ENCODE measurements at regions not wholly inside any gene's neighbourhood (a gene's known extent, or its start where the extent isn't known, plus 50 kb on each side); places are given as distances from the start of the nearest gene placed in this dataset.

- no peaks in the 10 kb centered on the region for H3K9me2 ChIP-seq (ENCODE audit: insufficient read depth, low read length)
- CTCF ChIA-PET (ENCODE audit: unreplicated experiment): no interaction called here
- no peaks in the 10 kb centered on the region for H4K20me1 ChIP-seq (ENCODE audit: insufficient read depth, low read length)
- POLR2A ChIA-PET: interaction anchor here (0.6 kb wide), 1 partner anchor 87 kb away, joined by 3 read pairs; no protein-coding TSS in a partner anchor
- H3K4me1 ChIP-seq (ENCODE audit: insufficient read depth, low read length, poor library complexity, severe bottlenecking): no peaks in the 10 kb centered on the region
- no peak for TF ChIP-seq CTCF (conservative IDR thresholded peaks at IDR 0.05; ENCODE audit: low read length)
- no peak for TF ChIP-seq EZH2phosphoT487 (IDR thresholded peaks at IDR 0.05; ENCODE audit: borderline replicate concordance, low read depth, low read length)
- H3K27ac ChIP-seq (ENCODE audit: low read depth, low read length, poor library complexity, severe bottlenecking): no peak overlapping the region
- no peak overlapping the region for H3K4me3 ChIP-seq (ENCODE audit: low read depth, low read length, poor library complexity, severe bottlenecking)
- no peak for DNase-seq (ENCODE audit: low spot score)
- no peaks in the 10 kb centered on the region for H3K36me3 ChIP-seq (ENCODE audit: insufficient read depth, low read length)
- H2AFZ ChIP-seq (ENCODE audit: low read length): no peak overlapping the region
- H3K79me2 ChIP-seq (ENCODE audit: insufficient read depth, low read depth, low read length): no peaks in the 10 kb centered on the region
- no peaks in the 10 kb centered on the region for H3K9me3 ChIP-seq (ENCODE audit: low read length)
- no peak overlapping the region for H3K4me2 ChIP-seq (ENCODE audit: low read length)
- intact Hi-C loops (cut with micrococcal nuclease; ENCODE audit: unreplicated experiment): no loop called here
- BruUV-seq (replicated peaks): no TSS peak
Observed at GRCh38 chr11:121733858-121734257, 281.1 kb upstream of the SORL1-AS1 start.

- Histone ChIP-seq H3K4me2 (ENCODE audit: low read length) (no peak overlapping the region), H3K27ac (ENCODE audit: low read depth, low read length, poor library complexity, severe bottlenecking) (no peak overlapping the region), H4K20me1 (ENCODE audit: insufficient read depth, low read length) (no peaks in the 10 kb centered on the region), H3K79me2 (ENCODE audit: insufficient read depth, low read depth, low read length) (no peaks in the 10 kb centered on the region), H3K9me3 (ENCODE audit: low read length) (no peaks in the 10 kb centered on the region), H3K4me3 (ENCODE audit: low read depth, low read length, poor library complexity, severe bottlenecking) (no peak overlapping the region), H3K9me2 (ENCODE audit: insufficient read depth, low read length) (no peaks in the 10 kb centered on the region), H3K36me3 (ENCODE audit: insufficient read depth, low read length) (no peaks in the 10 kb centered on the region), H2AFZ (ENCODE audit: low read length) (no peak overlapping the region), H3K4me1 (ENCODE audit: insufficient read depth, low read length, poor library complexity, severe bottlenecking) (no peaks in the 10 kb centered on the region)
- CTCF ChIA-PET (ENCODE audit: unreplicated experiment): no interaction called here
- intact Hi-C loops (cut with micrococcal nuclease; ENCODE audit: unreplicated experiment): no loop called here
- no TSS peak for BruUV-seq (replicated peaks)
- POLR2A ChIA-PET: no interaction called here
- DNase-seq (ENCODE audit: low spot score): no peak
- TF ChIP-seq CTCF (conservative IDR thresholded peaks at IDR 0.05; ENCODE audit: low read length): no peak
- no peak for TF ChIP-seq EZH2phosphoT487 (IDR thresholded peaks at IDR 0.05; ENCODE audit: borderline replicate concordance, low read depth, low read length)
Observed at GRCh38 chr11:121727942-121728341, 275.2 kb upstream of the SORL1-AS1 start.

GRCh38 chr11:121723246-121723741, 270.5 kb upstream of the SORL1-AS1 start:
- H4K20me1 ChIP-seq (ENCODE audit: insufficient read depth, low read length): no peaks in the 10 kb centered on the region
- H3K4me2 ChIP-seq (ENCODE audit: low read length): no peak overlapping the region
- TF ChIP-seq EZH2phosphoT487 (IDR thresholded peaks at IDR 0.05; ENCODE audit: borderline replicate concordance, low read depth, low read length) (no peak), CTCF (conservative IDR thresholded peaks at IDR 0.05; ENCODE audit: low read length) (no peak)
- no peaks in the 10 kb centered on the region for H3K4me1 ChIP-seq (ENCODE audit: insufficient read depth, low read length, poor library complexity, severe bottlenecking)
- no peaks in the 10 kb centered on the region for H3K36me3 ChIP-seq (ENCODE audit: insufficient read depth, low read length)
- BruUV-seq (replicated peaks): no TSS peak
- intact Hi-C loops (cut with micrococcal nuclease; ENCODE audit: unreplicated experiment): no loop called here
- no peak overlapping the region for H3K4me3 ChIP-seq (ENCODE audit: low read depth, low read length, poor library complexity, severe bottlenecking)
- no peak overlapping the region for H3K27ac ChIP-seq (ENCODE audit: low read depth, low read length, poor library complexity, severe bottlenecking)
- CTCF ChIA-PET (ENCODE audit: unreplicated experiment): no interaction called here
- H3K9me3 ChIP-seq (ENCODE audit: low read length): no peaks in the 10 kb centered on the region
- no peaks in the 10 kb centered on the region for H3K79me2 ChIP-seq (ENCODE audit: insufficient read depth, low read depth, low read length)
- no peaks in the 10 kb centered on the region for H3K9me2 ChIP-seq (ENCODE audit: insufficient read depth, low read length)
- POLR2A ChIA-PET: no interaction called here
- H2AFZ ChIP-seq (ENCODE audit: low read length): no peak overlapping the region
- no peak for DNase-seq (ENCODE audit: low spot score)
